Stimulated activated CD4-positive, alpha-beta T cell treated with anti-CD3 and anti-CD28 coated beads, Interleukin-15, amount 100 ng/mL, for 24 hours (primary cell): ENCODE measurements at regions not wholly inside any gene's neighbourhood (a gene's known extent, or its start where the extent isn't known, plus 50 kb on each side); places are given as distances from the start of the nearest gene placed in this dataset.
"Not testable (repeated sequence)": the region's sequence is repeated elsewhere in the genome, so short reads cannot be mapped to it uniquely, and the experiment has no call there.

Experiments used
- DNase-seq: peaks from one replicate; pipeline ENCODE4 v3.0.0-alpha.2; 2020

GRCh38 chr13:91236182-91236581 is 111.3 kb upstream of the MIR17HG start:
- no peak for DNase-seq

GRCh38 chr13:91236921-91237320 is 110.6 kb upstream of the MIR17HG start:
- DNase-seq, result no peak

GRCh38 chr13:91238036-91238435 is 109.5 kb upstream of the MIR17HG start:
- no peak for DNase-seq

DNA sequence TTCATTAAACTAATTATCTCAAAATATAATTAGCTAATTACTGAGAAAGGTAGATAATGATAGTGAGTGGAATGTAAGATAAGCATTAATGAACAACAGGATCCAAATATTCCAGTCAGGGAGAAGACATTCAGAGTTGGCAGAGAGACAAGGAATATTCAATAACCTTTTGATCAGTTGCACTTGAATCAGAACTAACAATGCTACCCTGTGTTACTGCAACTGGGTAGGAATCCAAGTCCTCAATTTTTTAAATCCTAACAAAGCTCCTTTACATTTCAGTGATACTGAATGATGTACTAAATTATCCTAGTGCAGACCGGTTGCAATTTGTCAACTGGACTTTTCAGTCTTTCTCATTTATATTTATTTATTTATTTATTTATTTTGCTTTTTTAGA is 107.1 kb upstream of the MIR17HG start:
- DNase-seq, result no peak

- DNase-seq, result no peak
Observed at GRCh38 chr13:91241221-91241933, 106.1 kb upstream of the MIR17HG start.

GRCh38 chr13:91242652-91243051 is 104.8 kb upstream of the MIR17HG start:
- no peak for DNase-seq

- DNase-seq, result no peak
Observed at GRCh38 chr13:91245288-91245687, 102.2 kb upstream of the MIR17HG start.

DNA sequence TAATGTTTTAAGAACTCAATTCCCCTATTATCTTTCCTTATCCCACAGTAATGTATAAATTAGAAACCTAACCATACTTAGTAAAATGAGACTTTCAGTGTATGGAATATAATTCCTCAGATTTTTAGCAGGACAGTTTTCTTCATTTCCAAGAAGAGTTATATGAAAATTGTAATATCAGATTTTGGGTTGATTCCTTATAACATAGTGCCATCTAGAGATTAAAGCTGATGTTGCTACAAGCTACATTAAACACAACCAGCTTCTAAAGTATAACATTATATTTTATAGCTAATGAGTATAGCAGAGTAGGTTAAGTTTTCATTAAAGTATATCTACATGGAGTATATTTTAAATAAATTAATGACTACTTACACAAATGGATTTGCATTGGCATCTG is 99.7 kb upstream of the MIR17HG start:
- DNase-seq, result no peak

- DNase-seq, result no peak
Observed at GRCh38 chr13:91248249-91248648, 99.2 kb upstream of the MIR17HG start.

DNA sequence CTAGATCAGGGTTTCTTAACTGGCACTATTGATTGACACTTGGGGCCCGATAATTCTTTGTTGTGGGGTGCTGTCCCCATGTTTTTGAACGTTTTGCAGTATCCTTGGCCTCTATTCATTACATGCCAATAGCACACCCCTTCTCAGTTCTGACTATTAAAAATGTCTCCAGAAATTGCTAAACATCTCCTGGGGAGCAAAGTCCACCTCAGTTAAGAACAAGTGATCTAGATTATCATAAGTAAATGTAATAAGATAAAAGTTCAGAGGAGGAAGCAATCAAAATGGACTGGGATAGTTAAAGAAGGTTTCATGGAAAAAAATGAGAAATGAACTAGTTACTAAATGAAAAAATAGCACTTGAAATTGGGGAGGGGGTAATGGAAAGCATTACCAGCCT is 98.1 kb upstream of the MIR17HG start:
- DNase-seq, result no peak

DNA sequence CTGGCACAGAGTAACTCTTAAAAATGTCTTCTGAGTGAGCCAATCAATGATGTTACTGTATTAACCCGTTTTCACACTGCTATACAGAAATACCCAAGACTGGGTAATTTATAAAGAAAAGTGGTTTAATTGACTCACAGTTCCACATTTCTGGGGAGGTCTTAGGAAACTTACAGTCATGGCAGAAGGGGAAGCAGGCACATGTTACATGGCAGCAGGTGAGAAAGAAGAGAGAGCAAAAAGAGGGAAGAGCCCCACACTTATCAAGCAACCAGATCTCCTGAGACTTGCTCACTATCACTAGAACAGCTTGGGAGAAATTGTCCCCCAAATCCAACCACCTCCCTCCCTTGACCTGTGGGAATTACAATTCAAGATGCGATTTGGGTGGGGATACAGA is 97.6 kb upstream of the MIR17HG start:
- no peak for DNase-seq

GRCh38 chr13:91251573-91251972 is 95.9 kb upstream of the MIR17HG start:
- not testable (repeated sequence) for DNase-seq

DNA sequence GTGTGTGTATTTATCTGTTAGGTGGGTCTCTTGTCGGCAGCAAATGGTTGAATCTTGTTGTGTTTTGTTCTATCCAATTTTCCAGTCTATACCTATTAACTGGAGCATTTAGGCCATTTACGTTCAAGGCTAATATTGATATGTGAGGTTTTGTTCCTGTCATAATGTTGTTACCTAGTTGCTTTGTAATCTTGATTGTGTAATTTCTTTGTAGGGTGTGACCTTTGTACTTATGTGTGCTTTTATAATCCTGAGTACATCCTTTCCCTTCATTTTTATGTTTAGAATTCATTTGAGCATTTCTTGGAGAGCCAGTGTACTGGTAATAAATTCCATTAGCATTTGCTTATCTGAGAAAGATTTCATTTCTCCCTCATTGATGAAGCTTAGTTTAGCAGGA is 83.0 kb upstream of the MIR17HG start:
- no peak for DNase-seq

DNA sequence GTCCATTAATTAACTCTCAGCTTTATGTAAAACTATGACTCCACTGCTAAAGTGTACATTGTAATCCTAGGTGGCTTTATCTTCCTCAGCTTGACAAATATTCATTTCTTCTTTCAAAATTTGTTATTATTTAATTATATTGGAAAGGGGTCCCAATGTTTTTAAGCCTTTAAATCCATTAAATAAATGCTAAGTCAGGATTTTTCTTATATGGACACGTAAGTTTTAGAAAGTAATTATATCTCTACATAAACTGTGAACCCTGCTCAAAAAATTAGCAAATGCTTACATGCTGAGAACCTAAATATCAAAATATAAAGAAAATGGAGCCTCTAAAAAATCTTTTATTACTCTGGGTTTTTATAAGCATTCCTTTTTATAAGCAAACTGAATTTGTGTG is 78.2 kb upstream of the MIR17HG start:
- DNase-seq, result no peak

- no peak for DNase-seq
Observed at GRCh38 chr13:91270031-91270430, 77.5 kb upstream of the MIR17HG start.

DNA sequence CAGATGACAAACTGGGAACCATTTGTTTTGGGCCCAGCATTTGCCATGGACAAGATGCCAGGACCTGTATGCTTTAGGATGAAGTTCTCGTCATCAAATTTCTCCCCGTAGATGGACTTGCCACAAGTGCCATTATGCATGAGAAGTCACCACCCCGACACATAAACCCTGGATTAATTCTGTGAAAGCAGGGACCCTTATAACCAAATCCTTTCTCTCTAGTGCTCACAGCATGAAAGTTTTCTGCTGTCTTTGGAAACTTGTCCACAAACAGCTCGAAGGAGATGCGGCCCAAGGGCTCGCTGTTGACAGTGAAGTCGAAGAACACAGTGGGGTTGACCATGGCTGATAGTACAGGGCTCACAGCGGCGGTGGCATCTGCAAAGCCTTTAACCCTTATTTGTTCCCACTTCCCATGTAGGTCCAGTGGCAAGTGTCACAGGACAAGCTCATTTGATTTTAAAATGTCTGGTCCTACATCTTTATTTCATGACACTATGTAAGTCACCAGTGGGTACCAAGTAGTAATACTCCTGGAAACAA is 75.2 kb upstream of the MIR17HG start:
- DNase-seq, result no peak

- no peak for DNase-seq
Observed at GRCh38 chr13:91273675-91274074, 73.8 kb upstream of the MIR17HG start.

- no peak for DNase-seq
Observed at GRCh38 chr13:91277013-91277676, 70.3 kb upstream of the MIR17HG start.

- DNase-seq, result no peak
Observed at GRCh38 chr13:91278291-91278690, 69.2 kb upstream of the MIR17HG start.

DNA sequence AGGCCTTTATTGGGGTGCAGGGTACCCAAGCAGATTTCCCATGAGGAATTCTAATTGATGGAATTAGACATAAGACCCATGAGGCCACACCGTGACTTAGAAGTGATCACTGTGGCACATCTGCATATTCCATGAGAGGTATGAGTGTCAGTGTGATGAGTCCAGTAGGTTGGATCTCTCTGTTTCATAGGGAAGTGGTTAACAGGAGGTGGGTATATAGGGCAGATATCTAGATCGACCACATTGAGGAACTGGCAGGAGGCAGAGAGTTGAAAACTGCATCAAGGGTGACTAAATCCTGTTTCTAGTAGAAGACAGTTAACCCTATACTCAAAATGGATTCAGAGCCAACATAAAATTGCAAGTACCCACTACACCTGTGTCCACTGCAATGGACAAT is 68.6 kb upstream of the MIR17HG start:
- DNase-seq, result no peak

GRCh38 chr13:91280801-91281200 is 66.7 kb upstream of the MIR17HG start:
- DNase-seq, result no peak

DNA sequence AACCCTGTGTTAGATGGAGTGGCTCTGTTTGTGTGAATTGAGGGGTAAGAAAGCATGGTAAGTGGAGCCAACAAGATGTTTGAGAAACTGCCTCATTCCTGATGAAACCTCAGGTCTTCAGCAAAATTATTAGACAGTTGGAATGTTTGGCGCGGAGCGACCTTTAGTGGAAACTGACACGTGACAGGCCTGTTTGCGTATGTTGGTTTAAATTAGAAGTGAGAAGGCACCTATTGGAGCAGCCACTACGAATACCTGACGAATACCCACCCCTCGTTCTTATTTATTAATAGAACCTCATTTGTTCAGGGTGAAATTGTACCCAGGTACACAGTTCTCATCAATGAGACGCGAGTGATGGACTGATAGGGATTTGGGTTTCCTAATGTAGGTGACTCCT is 63.2 kb upstream of the MIR17HG start:
- DNase-seq, result no peak

DNA sequence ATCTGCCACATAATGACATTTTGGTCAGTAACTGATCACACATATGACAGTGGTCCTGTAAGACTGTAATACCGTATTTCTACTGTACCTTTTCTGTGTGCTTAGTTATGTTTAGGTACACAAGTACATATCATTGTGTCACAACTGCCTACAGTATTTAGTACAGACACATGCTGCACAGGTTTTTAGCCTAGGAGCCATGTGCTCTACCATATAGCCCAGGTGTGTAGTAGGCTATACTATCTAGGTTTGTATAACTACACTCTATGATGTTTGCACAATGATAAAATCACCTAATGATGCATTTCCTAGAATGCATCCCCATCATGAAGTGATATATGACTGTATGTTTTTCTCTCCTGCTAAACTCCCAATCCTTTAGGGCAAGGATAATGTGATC is 61.2 kb upstream of the MIR17HG start:
- DNase-seq, result no peak

DNA sequence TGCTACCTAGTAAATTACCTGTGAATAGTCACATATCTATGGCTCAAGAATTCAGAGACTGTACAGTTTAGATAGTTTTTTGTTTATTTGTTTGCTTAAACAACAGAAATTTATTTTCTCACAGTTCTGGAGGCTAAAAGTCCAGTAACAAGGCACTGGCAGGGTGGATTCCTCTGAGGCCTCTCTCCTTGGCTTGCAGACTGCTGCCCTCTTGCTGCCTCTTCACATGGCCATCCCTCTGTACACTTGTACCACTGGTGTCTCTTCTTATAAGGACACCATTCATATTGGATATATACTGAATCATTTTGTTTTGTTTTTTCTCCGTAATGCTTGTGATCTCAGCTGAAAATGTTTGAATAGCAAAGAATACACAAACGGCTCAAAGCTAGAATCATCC is 56.4 kb upstream of the MIR17HG start:
- no peak for DNase-seq
